CD14-positive monocyte (primary cell): ENCODE measurements at regions not wholly inside any gene's neighbourhood (a gene's known extent, or its start where the extent isn't known, plus 50 kb on each side); places are given as distances from the start of the nearest gene placed in this dataset.

Experiments used
- DNase-seq, 3 donors: peaks; one replicate each; pipeline ENCODE4 v3.0.0-alpha.2; 2011 to 2022
- H2AFZ ChIP-seq: 2 replicates; pipeline ENCODE4 v1.6.0; 2012; ENCODE audit warnings: mild to moderate bottlenecking, low read depth, low read length, inconsistent platforms; ENCODE audit not compliant: insufficient read depth, poor library complexity, severe bottlenecking
- H3K27ac ChIP-seq, 2 donors: 1 replicate in 1 of 2; 2 replicates in 1 of 2; pipeline ENCODE4 v1.5.1; 2012 to 2013; ENCODE audit warnings: low read length in 2 of 2, control low read depth in 1 of 2, inconsistent platforms in 1 of 2, low read depth in 1 of 2, mild to moderate bottlenecking in 1 of 2
- H3K27me3 ChIP-seq, 2 donors: one replicate each; pipeline versions ENCODE4 v1.6.0 to v1.6.1; 2011 to 2013; ENCODE audit warnings: low read length in 2 of 2; ENCODE audit not compliant: control insufficient read depth in 2 of 2, insufficient read depth in 2 of 2
- H3K36me3 ChIP-seq, 2 donors: replicated peaks in 1 of 2; 1 replicate in 1 of 2; 2 replicates in 1 of 2; pipeline versions ENCODE4 v1.5.1 to v1.6.1; 2012 to 2013; ENCODE audit warnings: low read length in 2 of 2, control low read depth in 1 of 2, inconsistent platforms in 1 of 2, mild to moderate bottlenecking in 1 of 2; ENCODE audit not compliant: insufficient read depth in 2 of 2, control insufficient read depth in 1 of 2
- H3K4me1 ChIP-seq, 2 donors: 1 replicate in 1 of 2; 2 replicates in 1 of 2; pipeline versions ENCODE4 v1.5.1 to v1.6.1; 2012 to 2013; ENCODE audit warnings: low read length in 2 of 2, control low read depth in 1 of 2, inconsistent platforms in 1 of 2, mild to moderate bottlenecking in 1 of 2, moderate library complexity in 1 of 2; ENCODE audit not compliant: insufficient read depth in 2 of 2, control insufficient read depth in 1 of 2
- H3K4me2 ChIP-seq: replicated peaks from 2 replicates; pipeline ENCODE3; 2012; ENCODE audit warnings: low read length, moderate library complexity, mild to moderate bottlenecking; ENCODE audit not compliant: poor library complexity, severe bottlenecking; ENCODE audit errors: extremely low read depth
- H3K4me3 ChIP-seq, 3 experiments: fragments of 200-600 bp in 1 of 3; sonication (generic) in 1 of 3; replicated peaks in 1 of 3; 1 replicate in 2 of 3; 2 replicates in 1 of 3; pipeline ENCODE4 v1.5.1; 2011 to 2013; ENCODE audit warnings: low read length in 3 of 3, mild to moderate bottlenecking in 3 of 3, control low read depth in 2 of 3, low read depth in 2 of 3, inconsistent platforms in 1 of 3, moderate library complexity in 1 of 3
- H3K79me2 ChIP-seq: 2 replicates; pipeline ENCODE4 v1.6.0; 2012; ENCODE audit warnings: mild to moderate bottlenecking, control low read depth, inconsistent platforms, low read length, moderate library complexity; ENCODE audit not compliant: insufficient read depth
- H3K9ac ChIP-seq: 2 replicates; pipeline ENCODE4 v1.6.0; 2017; ENCODE audit warnings: low read length, mild to moderate bottlenecking; ENCODE audit not compliant: insufficient read depth, poor library complexity, severe bottlenecking
- H3K9me3 ChIP-seq, 2 donors: replicated peaks in 1 of 2; 1 replicate in 1 of 2; 2 replicates in 1 of 2; pipeline versions ENCODE4 v1.5.1 to v1.6.1; 2012 to 2013; ENCODE audit warnings: low read length in 2 of 2, control low read depth in 1 of 2; ENCODE audit not compliant: control insufficient read depth in 1 of 2, insufficient read depth in 1 of 2
- H4K20me1 ChIP-seq: 2 replicates; pipeline ENCODE4 v1.6.0; 2012; ENCODE audit warnings: mild to moderate bottlenecking, low read length, control low read depth, moderate library complexity; ENCODE audit not compliant: insufficient read depth
- H3K27ac Mint-ChIP-seq, 7 donors: one replicate each; pipeline ENCODE4 v1.8.0; 2020; ENCODE audit warnings: mild to moderate bottlenecking in 7 of 7, mixed read lengths in 7 of 7, moderate library complexity in 6 of 7, inconsistent platforms in 2 of 7
- H3K27me3 Mint-ChIP-seq, 3 donors: one replicate each; pipeline ENCODE4 v1.8.0; 2021 to 2022; ENCODE audit warnings: low read depth in 3 of 3, mild to moderate bottlenecking in 3 of 3, mixed read lengths in 3 of 3, moderate library complexity in 3 of 3, inconsistent platforms in 1 of 3
- H3K36me3 Mint-ChIP-seq, 2 donors: one replicate each; pipeline ENCODE4 v1.8.0; 2020; ENCODE audit warnings: mixed read lengths in 2 of 2, inconsistent platforms in 1 of 2, mild to moderate bottlenecking in 1 of 2
- H3K4me1 Mint-ChIP-seq: one replicate; pipeline ENCODE4 v1.8.0; 2020; ENCODE audit warnings: mild to moderate bottlenecking, mixed read lengths
- H3K4me3 Mint-ChIP-seq, 2 donors: one replicate each; pipeline ENCODE4 v1.8.0; 2020; ENCODE audit warnings: mild to moderate bottlenecking in 2 of 2, mixed read lengths in 2 of 2, moderate library complexity in 1 of 2
- H3K9me3 Mint-ChIP-seq, 7 donors: one replicate each; pipeline ENCODE4 v1.8.0; 2020 to 2022; ENCODE audit warnings: mixed read lengths in 7 of 7, mild to moderate bottlenecking in 6 of 7, moderate library complexity in 6 of 7, inconsistent platforms in 2 of 7
- WGBS: methylation state at CpG from one replicate; pipeline ENCODE4 v1.1.5; 2013; ENCODE audit warnings: missing lambda C conversion rate; ENCODE audit not compliant: insufficient coverage; 5-methylcytosine and 5-hydroxymethylcytosine counted together
- intact Hi-C, 2 donors: fragments of 100-400 bp; cut with micrococcal nuclease; formaldehyde crosslinking; loops; one replicate each; pipeline versions ENCODE4 v1.15.0 to v1.15.1; 2023
- TF ChIP-seq, protein P1 (sequence below): fragments of 200-600 bp; IDR thresholded peaks from one replicate; pipeline ENCODE4 v1.8.0; 2022; ENCODE audit warnings: antibody characterized with exemption, mild to moderate bottlenecking

DNA sequence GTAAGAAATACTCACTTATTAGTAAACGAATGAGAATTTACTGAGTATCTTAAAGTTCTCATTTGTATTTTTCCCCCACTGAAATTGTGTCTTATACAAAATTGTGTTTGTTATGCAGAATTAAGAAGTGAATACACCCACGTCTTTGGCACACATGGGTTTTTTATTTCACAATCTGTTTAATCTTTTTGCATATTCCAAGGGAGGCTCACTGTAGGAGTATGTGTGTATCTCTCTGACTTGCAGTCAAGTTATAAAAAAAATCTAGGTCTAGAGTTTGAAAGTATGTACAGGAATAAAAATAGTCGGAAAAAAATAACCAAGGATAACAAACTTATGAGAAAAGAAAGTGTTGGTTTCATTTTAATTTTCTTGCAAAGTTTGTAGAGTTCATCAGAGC lies 255.2 kb downstream of the PDCD6IP start:
- no peak overlapping the region for H3K4me3 ChIP-seq
- TF ChIP-seq, protein P1, sequence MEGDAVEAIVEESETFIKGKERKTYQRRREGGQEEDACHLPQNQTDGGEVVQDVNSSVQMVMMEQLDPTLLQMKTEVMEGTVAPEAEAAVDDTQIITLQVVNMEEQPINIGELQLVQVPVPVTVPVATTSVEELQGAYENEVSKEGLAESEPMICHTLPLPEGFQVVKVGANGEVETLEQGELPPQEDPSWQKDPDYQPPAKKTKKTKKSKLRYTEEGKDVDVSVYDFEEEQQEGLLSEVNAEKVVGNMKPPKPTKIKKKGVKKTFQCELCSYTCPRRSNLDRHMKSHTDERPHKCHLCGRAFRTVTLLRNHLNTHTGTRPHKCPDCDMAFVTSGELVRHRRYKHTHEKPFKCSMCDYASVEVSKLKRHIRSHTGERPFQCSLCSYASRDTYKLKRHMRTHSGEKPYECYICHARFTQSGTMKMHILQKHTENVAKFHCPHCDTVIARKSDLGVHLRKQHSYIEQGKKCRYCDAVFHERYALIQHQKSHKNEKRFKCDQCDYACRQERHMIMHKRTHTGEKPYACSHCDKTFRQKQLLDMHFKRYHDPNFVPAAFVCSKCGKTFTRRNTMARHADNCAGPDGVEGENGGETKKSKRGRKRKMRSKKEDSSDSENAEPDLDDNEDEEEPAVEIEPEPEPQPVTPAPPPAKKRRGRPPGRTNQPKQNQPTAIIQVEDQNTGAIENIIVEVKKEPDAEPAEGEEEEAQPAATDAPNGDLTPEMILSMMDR, result no peak
- Mint-ChIP-seq H3K9me3 (peaks cover 0 to 5% (median 4%) of the 10 kb centered on the region in 7 donors), H3K4me1 (peaks cover 18% of the 10 kb centered on the region), H3K27me3 (peaks cover 0 to 2% (median 0%) of the 10 kb centered on the region in 3 donors), H3K27ac (no peak overlapping the region), H3K4me3 (no peak overlapping the region), H3K36me3 (no peaks in the 10 kb centered on the region)
- no peaks in the 10 kb centered on the region for H3K79me2 ChIP-seq
- no peak overlapping the region for H3K4me2 ChIP-seq
- intact Hi-C loops, result no loop called here
- H3K9me3 ChIP-seq, result no peaks in the 10 kb centered on the region
- WGBS, result no CpG with 5 or more reads among the region's 3 CpGs
- no peak for DNase-seq
- H3K9ac ChIP-seq, result no peak overlapping the region
- peaks cover 3 to 15% of the 10 kb centered on the region in 2 donors for H3K4me1 ChIP-seq
- H4K20me1 ChIP-seq, result no peaks in the 10 kb centered on the region
- no peaks in the 10 kb centered on the region for H3K27me3 ChIP-seq
- H3K27ac ChIP-seq, result no peak overlapping the region
- no peak overlapping the region for H2AFZ ChIP-seq
- no peaks in the 10 kb centered on the region for H3K36me3 ChIP-seq

DNA sequence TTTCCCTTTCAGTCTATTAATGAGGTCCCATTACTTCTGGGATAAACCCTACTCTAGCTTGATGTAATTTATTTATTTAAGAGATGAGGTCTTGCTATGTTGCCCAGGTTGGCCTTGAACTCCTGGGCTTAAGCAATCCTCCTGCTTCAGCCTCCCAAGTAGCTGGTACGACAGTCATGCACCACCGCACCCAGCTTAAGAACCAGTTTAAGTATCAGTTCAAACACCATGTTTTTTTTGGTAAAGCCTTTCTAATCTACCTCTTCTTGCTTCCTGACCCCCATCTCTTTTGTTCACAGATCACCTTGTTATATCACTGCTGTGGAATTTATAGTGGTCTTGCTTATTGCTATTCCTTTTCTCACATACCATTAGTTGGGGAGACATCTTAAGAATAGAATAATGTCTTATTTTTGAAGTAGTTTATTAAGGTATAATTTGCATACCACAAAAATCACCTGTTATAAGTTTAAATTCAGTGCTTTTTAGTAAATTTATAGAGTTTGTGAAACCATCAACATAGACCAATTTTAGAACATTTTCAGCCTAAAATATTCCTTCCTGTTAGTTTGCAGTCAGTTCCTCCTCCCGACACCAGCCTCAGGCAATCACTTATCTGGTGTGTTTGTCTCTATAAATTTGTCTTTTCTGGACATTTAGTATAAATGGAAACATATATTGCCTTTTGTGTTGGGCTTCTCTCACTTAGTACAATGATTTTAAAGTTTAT lies 257.9 kb downstream of the PDCD6IP start:
- Histone ChIP-seq H3K9me3 (no peaks in the 10 kb centered on the region), H3K4me3 (peak overlapping the region in 1 of 3 experiments; percentile 38), H3K9ac (no peak overlapping the region), H3K4me1 (peaks cover 3 to 15% of the 10 kb centered on the region in 2 donors), H4K20me1 (no peaks in the 10 kb centered on the region), H3K79me2 (no peaks in the 10 kb centered on the region), H2AFZ (peak overlapping the region; percentile 37), H3K4me2 (peak overlapping the region; percentile 15), H3K27me3 (no peaks in the 10 kb centered on the region), H3K36me3 (no peaks in the 10 kb centered on the region), H3K27ac (peak overlapping the region in 1 of 2 donors; percentile 18)
- Mint-ChIP-seq H3K4me1 (peaks cover 18% of the 10 kb centered on the region), H3K36me3 (no peaks in the 10 kb centered on the region), H3K9me3 (peaks cover 2 to 13% (median 4%) of the 10 kb centered on the region in 7 donors), H3K27ac (peak overlapping the region in 2 of 7 donors; percentile 38 to 40), H3K27me3 (peaks cover 0 to 2% (median 2%) of the 10 kb centered on the region in 3 donors), H3K4me3 (peak overlapping the region in 1 of 2 donors; percentile 75)
- TF ChIP-seq, protein P1, result no peak
- no peak for DNase-seq
- WGBS, result 100% methylated on average over 2 of the region's 3 CpGs
- intact Hi-C loops, result no loop called here
